ENCODE measurements at regions not wholly inside any gene's neighbourhood (a gene's known extent, or its start where the extent isn't known, plus 50 kb on each side); places are given as distances from the start of the nearest gene placed in this dataset.

DNA sequence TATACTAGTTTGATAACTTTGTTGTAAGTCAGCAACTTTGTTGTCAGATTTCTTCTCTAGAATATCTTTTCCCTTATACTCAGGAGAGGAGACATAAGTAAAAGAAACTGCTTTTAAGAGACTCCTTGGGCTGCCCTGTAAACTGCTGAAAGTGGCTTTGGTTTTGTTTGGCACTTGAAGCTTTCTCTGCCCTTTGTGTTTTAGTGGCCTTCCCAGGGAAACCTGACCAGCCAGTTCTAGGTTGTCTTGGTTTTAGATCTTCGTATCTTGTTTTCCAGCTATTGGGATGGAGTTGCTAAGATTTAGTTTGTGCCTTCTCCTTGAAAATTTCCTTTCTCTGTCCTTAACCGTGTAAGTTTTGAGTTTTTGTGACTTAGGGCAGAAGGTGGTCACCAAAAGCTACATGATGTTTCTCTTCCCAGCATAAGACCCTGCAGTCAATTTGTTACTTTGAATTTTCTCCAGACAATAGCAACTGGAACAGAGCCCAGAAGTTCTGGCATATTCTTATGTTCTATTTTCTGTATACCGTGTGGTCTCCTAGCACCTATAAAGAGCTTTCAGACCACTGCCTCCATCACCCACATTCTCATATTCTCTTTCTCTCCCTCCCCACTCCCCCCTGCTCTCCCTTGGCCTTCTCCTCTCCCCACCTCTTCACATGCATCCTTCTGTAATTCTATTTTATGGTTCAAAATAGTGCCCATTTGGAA is 81.1 kb downstream of the BOLA3 start:
- DNase-seq, result no peak

DNA sequence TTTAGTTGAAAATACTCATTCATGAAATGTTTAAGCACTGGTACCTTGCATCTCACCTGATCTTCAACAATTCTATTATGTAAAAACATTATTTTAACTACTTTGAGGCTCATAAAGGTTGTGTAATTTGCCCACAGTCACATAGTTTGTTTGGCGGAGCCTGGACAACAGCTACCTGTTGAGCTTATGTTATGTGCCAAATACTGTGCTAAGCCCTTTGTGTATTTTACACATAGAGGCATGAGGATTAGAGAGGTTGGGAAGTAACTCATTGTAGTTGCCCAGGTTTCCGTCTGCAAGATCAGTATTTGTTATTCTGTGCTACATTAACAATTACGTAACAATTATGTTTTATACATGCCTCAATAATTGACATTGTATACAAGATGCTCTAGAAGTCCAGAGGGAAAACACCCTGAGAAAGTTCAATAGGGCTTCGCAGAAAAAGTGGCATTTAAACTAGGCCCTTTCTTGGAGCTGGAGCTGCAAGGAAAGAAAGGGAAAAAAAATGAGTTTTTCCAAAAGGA is 80.4 kb downstream of the BOLA3 start:
- no peak for DNase-seq

DNA sequence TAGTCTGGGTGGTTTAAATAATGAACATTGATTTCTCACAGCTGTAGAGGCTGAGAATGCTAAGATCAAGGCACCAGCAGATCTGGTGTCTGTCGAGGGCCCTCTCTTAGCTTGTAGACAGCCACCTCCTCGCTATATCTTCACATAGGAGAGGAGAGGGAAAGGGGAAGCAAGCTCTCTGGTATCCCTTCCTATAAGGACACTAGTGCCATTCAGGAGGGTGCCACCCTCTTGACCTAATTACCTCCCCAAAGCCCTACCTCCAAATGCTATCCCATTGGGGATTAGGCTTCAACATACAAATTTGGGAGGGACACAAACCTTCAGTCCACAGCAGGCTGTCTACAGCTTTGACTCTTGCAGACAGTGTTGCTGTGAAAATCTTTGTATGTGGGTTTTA is 76.7 kb downstream of the BOLA3 start:
- DNase-seq, result no peak

DNA sequence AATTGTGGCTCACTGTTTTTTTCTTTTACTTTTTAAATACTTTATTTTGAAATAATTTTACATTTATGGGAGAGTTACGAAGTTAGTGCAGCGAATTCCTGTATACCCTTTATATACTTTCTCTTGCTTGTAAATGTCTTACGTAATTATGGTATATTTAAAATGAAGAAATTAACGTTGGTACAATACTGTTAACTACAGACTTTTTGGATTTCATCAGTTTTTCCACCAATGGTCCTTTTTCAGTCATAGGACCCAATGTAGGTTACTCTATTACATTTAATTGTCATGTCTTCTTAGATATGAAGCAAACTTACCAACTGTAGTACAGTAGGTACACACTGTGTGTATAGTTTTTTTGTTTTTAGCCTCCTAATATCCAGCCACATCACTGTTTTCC is 76.3 kb downstream of the BOLA3 start:
- no peak for DNase-seq

DNA sequence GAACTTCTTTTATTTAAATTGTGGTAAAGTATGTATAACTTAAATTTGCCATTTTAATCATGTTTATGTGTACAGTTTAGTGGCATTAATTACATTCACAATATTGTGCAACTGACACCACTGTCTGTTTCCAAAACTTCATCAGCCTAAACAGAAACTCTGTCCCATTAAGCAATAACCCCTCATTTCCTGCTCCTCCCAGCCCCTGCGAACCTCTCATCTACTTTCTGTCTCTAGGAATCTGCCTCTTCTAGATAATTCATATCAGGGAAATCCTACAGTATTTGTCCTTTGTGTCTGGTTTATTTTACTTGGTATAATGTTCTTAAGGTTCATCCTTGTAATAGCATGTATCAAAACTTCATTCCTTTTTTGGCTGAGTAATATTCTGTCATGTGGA is 75.1 kb downstream of the BOLA3 start:
- DNase-seq, result no peak

DNA sequence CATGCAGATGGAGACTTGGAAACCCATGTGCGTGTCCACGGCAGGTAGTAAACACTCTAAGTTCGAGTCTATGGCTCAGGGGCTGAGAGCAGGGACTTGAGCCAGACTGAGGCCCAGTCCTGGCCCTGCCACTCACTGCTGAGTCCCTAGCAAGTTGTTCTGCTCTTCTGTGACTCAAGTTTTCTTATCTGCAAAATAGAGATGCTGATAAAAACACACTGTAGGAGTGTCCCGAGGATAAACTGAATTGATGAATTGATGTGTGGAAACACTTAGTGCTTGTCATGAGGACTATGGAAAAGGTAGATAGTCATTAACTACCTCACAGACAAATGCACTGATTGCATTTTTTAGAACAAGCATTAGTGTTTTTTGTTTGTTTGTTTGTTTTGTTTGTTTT is 73.2 kb downstream of the BOLA3 start:
- no peak for DNase-seq

DNA sequence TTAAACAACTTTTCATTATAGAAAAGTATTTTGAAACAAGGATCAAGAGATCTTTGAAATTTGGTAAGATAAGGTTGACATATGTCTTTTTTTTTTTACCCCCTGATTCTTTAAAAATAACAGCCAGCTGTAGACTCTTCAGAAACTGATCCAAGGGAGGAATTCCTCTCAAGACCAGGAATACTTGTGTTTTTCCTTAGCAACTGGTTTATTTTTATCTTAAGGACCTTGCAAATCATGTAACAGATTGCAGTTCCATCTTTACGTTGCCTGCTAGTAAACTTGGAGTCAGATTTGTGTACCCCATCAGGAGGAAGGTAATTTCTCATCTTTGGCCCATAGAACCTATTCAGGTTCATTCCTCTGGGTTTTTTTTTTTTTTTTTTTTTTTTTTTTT is 71.6 kb downstream of the BOLA3 start:
- no peak for DNase-seq

DNA sequence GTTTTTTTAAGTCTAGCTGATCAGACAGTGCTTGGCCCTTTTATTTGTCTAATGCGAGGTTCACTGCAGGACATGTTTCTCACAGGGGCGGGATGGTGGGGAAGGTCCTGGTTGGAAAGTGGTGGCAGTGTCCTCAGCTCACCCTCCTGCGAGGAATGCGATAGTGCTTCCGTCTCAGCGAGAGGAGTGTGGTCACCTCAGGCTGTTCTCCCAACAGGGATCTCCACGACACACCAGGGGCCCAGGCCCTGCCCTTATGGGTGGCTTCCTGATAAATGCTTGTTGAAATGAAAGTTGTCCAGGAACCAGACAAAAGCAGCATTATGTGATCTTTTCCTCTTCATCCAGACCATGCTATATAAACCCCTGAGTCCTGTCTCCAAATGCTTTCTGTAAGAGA is 70.1 kb downstream of the BOLA3 start:
- DNase-seq, result no peak

DNA sequence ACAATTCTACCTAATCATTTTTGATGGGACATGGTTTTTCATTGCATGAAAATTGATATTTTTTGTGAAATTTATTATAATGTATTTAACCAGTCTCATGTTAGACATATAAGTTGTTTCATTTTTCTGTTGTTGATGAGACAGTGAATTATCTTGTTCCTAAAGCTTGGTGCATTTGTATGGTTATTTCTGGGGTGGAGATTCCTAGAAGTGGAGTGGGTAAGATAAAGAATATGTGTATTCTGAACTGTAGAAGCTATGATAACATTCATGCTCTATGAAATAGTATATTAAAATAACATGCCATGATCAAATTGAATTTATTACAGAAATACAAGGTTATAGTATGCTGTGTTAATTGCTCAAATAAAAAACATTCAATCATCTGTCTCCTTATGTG is 69.2 kb downstream of the BOLA3 start:
- no peak for DNase-seq

DNA sequence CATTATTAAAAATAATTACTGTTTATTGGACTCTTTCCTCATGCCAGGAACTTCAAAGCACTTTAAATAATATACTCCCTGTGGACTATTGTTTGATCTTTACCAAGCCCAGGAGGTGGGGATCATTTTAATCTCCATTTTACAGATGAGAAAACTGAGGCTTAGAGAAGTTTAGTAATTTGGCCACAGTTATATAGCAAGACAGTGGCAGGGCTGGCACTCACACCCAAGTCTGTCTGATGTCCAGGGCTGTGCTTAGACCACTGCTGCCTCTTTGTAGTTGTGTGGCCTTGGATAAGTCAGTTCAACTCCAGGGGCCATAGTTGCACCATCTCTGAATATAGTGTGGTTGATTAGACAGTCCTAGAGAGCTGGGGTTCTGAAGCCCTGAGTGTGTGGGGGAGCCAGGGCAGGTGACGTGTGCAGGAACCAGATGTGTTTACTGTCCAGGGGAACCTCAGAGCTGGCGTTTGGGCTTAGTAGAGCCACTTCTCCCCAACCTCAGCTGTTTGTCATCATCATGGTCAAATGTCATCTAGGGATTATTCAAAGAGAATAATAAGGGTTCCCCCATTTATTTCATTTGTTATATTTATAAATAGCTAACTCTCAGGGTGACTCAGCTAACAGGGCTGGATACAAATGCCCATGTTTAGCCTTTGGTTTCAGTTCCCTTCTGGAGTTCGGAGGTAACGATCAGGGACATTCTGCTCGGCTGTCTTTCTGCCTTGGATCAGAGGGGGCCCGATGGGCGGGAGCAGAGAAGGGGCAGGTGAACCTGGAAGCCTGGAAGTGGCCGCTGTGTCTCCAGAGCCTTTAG is 68.0 kb downstream of the BOLA3 start:
- no peak for DNase-seq

DNA sequence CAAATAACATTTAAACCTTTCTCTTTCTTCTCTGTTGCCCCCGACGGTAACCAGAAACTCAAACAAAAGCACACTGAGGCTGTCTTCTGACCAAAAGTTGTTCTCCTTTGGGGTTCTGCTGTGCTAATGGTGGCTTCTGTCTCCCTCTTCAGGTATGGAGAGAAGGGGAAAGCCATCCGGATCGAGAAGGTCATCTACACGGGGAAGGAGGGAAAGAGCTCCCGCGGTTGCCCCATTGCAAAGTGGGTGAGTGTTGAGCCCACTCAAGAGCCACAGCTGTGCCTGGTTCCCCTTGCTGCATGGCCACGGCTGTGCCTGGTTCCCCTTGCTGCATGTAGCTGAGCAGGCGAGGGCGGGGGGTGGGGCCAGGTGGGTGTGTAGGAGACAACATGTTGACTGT is 67.4 kb downstream of the BOLA3 start:
- DNase-seq, result no peak

DNA sequence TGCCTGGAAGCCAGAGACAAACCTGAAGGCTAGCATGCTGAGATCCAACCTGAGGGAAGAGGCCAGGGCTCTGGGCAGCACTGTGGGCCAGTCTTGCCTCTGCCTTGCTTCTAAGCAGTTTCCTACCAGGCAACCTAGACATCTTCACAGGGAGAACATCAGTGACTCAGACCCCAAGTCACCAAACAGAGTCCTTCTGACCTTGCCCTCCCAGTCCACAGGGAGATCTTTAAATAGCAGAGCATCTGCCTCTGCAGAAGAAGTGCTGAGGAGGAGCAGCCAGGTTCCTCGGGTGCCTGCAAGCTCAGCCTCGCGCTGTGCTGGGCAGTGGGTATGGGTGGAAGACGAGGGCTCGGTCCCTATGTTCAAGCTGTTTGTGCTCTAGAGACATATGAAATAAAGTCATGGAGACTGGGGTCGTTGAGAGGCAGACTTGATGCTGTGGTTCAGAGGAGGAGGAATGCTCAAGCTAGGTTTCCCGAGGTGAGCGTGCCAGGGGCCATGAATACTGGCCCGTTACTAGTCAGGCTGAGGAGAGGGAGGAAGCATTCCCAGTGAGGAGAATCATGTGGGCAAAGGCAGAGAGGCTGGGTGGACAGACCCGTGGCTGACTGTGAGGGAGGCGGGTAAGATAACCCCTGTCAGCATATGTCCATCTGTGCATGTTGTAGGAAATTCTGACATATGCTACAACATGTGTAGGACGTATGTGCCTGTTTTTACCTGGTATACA is 66.5 kb downstream of the BOLA3 start:
- DNase-seq, result no peak

DNA sequence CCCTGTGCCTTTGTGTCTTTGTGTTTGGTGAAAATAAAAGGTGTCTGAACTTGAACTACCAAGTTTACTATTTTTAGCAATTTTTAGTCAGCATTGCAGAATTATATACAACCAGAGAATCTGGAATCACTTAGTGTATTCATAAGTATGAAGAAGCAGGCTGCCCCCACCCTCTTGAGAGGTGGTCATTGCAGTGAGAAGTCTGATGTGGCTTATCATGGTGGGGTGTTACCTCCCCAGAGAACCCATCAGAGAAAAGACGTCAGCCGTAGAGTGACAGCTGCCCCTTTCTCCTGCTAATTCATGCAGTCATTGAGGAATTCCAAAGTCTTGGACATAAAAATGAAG is 66.0 kb downstream of the BOLA3 start:
- no peak for DNase-seq

DNA sequence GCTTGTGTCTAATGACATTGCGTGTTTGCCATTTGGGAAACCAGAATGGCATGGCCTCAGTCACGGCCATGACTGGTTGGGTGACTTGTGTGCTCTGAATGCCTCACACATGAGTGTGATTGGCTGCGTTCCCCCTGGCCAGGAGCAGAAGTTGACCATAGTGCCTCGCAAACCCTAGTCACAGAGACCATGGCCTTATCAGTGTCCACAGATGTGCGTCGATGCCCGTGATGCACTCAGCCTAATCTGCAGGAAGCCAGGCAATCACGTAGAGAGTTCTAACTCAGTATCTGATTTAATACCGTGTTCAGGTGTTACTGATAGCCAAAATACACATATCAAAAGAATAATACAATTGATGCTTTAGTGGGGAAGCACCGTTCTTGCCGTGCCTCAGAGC is 64.0 kb downstream of the BOLA3 start:
- DNase-seq, result no peak
